HG02938 (cell line): ENCODE measurements at regions not wholly inside any gene's neighbourhood (a gene's known extent, or its start where the extent isn't known, plus 50 kb on each side); places are given as distances from the start of the nearest gene placed in this dataset.

Experiments
- ATAC-seq: cut with Tn5 transposase; IDR thresholded peaks from one replicate; pipeline ENCODE4 v1.9.1; 2021; ENCODE audit warnings: mild to moderate bottlenecking, moderate library complexity; ENCODE audit not compliant: unreplicated experiment

DNA sequence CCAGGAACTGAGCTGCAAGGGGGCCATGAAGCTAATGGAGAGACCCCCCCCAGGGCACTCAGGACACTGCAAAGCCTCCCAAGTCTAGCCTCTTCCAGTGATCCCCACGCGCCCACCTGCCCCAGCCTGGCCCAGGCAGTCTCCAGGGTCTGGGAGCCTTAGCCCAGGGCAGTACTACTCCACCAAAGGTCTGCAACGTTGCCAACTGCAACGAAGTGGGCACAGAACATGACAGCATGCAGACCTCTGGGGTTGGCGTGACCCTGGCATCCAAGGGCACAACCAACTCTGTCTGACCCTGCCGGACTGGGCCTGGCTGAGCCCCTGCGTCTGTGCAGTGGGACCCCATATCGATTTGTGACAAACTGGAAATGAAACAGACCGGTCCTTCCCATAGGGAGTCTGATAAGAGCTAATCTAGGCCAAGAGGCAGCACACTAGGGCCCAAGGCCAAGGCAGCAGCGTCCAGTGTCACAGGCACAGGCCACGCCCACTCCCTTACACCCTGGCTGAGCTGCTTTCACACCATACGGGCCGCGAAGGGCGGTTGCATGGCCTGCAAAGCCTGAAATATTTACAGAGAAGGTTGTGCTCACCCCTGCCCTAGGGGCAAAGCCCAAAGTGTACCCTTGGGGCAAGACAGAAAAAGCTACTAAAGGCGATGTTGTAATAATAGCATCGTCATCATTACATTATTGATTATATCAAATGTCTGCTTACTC, 76.7 kb downstream of the NCOR2 start:
- ATAC-seq, result no peak

- ATAC-seq, result no peak
These were observed 77.4 kb downstream of the NCOR2 start for GRCh38 chr12:124489915-124490583.

DNA sequence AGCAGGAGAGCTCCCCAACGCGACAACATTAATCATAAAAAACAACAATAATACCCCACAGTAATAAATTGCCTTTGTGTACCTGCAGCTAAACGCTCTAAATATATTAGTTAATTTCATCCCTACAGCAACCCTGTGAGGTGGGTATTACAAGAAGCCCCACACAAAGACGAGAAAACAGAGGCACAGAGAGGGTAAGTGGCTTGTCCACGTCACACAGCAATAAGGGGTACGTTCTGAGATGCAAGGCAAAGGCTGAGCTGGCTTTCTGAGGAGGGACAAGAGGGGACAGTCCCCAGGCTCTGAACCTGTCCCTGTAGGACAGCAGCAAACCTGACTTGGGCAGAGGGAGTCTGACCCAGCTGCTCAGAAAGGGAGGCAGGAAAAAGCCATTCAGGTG, 78.2 kb downstream of the NCOR2 start:
- ATAC-seq, result no peak

GRCh38 chr12:124488520-124488919, 78.9 kb downstream of the NCOR2 start:
- ATAC-seq, result no peak

GRCh38 chr12:124487834-124488165, 79.6 kb downstream of the NCOR2 start:
- no peak for ATAC-seq

- no peak for ATAC-seq
These were observed 80.2 kb downstream of the NCOR2 start for GRCh38 chr12:124487066-124487833.

- ATAC-seq, result no peak
These were observed 81.0 kb downstream of the NCOR2 start for GRCh38 chr12:124486346-124486963.

DNA sequence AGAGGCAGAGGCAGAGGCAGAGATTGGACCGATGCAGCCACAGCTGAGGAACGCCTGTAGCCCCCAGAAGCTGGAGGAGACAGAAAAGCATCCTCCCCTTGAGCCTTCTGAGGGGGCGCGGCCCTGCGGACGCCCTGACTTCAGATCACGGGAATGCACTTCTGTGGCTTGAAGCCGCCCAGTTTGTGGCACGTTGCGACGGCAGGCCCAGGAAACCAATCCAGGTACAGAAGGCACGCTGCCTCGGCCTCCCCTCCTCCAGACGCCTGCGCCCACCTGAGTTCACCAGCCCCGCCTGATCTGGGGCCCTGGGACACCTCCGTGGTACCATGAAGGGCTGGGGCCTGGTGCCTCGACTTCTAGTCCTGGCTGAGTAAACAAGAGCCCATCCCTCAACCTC, 82.0 kb downstream of the NCOR2 start:
- ATAC-seq, result no peak

GRCh38 chr12:124484526-124484953, 82.9 kb downstream of the NCOR2 start:
- peak; percentile 30 for ATAC-seq

DNA sequence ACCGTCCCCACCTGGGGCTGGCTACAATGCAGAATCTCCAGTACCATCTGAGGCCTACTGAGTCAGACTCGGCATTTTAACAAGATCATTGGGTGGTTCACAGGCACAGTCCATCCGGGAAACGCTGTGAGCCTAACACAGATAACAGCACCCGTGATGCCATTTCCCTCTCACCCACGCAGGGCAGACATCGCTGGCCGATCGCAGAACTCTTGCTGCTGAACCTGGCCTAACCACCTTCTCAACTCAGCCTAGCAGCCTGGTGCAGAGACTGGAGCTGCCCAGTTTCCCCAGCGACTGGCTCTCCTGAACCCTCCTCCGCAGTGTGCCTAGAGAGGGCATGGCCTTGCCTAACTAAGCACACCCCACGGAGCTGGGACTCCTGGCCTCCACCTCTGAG, 83.3 kb downstream of the NCOR2 start:
- ATAC-seq, result no peak

DNA sequence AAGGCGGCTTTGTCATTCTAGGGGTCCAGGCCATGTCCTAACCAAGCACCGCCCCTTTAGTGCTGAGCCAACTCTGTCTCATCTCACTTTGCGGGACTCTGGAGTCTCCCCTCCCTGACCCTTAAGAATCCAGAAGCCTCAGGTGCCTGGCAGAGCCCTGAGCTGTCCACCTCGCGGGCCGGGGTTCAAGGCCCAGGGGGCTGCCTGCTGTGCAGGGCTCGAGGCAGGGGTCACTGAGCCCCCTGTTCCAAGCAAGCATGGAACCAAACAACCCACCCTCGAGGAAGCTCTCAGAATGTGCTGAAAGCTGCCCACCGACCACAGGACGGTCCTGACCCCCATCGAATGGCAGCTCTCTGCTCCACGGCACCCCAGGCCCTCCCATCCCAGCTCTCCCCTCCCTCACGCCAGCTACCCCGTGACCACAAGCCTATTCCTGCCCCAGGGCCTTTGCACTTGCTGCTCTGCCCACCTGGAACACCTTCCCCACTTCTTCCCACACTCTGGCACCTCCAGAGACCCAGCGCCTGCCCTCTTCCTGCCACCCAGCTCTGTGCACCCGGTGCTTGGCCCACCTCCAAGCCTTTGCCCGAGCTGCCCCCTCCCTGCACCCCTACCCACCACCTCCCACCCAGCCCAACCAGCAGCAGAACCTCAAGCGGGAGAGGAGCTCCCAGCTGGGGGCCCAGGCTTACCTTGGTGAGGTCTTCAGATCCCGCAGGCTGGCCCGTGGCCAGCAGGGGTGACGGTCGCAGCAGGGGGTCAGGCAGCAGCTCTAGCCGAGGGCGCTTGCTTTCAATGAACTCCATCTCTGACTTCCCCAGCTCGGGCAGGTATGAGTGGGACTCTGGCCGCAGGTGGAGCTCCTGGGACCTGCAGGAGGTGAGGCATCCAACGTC, 84.3 kb downstream of the NCOR2 start:
- ATAC-seq, result no peak

DNA sequence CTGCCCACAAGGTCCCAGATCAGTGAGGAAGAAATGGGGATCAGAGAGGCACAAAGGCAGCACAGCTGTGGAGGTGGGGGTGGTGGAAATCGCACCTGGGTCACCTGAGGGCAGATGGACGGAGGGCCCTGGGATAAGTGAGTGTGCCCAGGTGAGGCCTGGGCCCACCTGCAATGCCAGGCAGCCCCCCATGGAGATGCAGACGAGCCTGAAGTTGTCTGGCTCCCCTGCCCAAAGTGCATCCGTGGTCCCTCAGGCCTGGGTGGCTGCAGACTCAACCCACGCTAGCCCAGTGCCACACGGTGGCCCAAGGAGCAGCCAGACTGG, 84.9 kb downstream of the NCOR2 start:
- ATAC-seq, result no peak

GRCh38 chr12:124481772-124482566, 85.4 kb downstream of the NCOR2 start:
- ATAC-seq, result no peak

DNA sequence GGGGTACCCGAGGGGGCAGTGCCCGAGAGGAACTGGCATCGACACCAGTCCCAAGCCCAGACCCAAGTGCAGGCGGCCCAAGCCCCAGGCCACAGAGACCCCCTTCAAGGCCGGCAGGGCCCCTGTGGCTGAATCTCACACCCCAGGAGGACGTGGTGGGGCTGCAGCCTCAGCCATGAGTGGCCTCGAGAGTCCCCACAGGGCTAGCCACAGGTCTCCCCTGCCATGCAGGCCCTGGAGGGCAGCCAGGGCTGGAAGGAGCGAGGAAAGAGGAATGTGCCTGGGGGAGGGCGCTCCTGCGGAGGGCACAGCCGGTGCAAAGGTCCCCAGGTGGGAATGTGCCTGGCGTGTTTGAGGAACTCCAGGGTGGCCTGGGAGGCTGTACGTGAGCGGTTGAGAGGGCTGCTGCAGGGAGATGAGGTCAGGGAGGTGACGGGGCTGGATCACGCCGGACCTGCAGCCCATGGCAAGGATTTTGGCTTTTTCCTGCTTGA, 86.1 kb downstream of the NCOR2 start:
- ATAC-seq, result no peak

GRCh38 chr12:124480469-124481256, 86.7 kb downstream of the NCOR2 start:
- peak; percentile 65 for ATAC-seq

DNA sequence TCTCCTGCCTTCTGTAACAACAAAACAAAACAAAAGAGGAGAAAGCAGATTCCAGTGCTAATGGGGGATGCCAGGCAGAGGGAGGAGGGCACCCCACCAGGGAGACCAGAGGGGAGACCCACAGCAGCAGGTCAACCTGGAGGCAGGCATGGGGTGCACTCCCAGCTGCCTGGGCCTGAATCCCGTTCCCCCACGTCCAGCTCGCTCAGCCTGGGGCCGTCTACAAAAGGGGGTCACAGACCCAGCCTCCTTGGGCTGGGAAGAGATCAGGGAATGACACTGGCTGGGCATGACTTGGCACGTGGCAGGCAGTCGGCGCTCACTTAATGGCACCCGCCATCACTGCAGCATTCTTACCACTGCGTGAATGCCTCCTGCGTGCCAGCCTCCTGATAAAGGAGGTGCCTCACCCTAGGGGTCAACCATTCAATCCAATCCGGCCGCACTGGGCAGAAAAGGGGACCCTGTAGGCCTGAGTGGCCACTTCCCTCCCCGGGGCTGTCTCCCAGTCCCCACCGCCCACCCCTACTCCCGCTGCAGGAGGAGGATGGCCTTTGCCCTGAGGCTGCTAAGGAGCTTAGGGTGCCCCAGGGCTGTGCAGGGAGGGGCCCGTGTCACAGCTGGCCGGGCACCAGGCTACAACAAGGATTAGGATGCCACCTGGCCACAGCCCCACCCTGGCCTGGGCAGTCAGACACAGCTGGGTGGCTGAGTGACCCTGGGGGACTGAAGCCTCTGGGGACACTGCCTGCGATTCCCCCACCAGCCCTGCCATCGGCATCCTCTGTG, 87.5 kb downstream of the NCOR2 start:
- ATAC-seq, result peak; percentile 24

- ATAC-seq, result no peak
These were observed 88.3 kb downstream of the NCOR2 start for GRCh38 chr12:124478985-124479645.

- ATAC-seq, result no peak
These were observed 89.0 kb downstream of the NCOR2 start for GRCh38 chr12:124478416-124478815.
